Left ventricle myocardium inferior (tissue), 1 donor: ENCODE measurements at regions not wholly inside any gene's neighbourhood (a gene's known extent, or its start where the extent isn't known, plus 50 kb on each side); places are given as distances from the start of the nearest gene placed in this dataset.

Experiments used
- DNase-seq: peaks from one replicate; pipeline ENCODE4 v3.0.0-alpha.2; 2020
- H3K27ac ChIP-seq: fragments of 200-600 bp; replicated peaks from 2 replicates; pipeline ENCODE4 v1.8.0; 2021
- H3K27me3 ChIP-seq: fragments of 200-600 bp; 2 replicates; pipeline ENCODE4 v1.8.0; 2021; ENCODE audit warnings: low read depth
- H3K36me3 ChIP-seq: fragments of 200-600 bp; 2 replicates; pipeline ENCODE4 v1.8.0; 2021
- H3K4me1 ChIP-seq: fragments of 200-600 bp; 2 replicates; pipeline ENCODE4 v1.8.0; 2021
- H3K4me3 ChIP-seq: fragments of 200-600 bp; 2 replicates; pipeline ENCODE4 v1.8.0; 2021; ENCODE audit warnings: mild to moderate bottlenecking, moderate library complexity
- H3K9me3 ChIP-seq: fragments of 200-600 bp; replicated peaks from 2 replicates; pipeline ENCODE4 v1.8.0; 2021
- CTCF ChIP-seq: fragments of 200-600 bp; IDR thresholded peaks from 2 replicates; pipeline ENCODE4 v1.8.0; 2021; ENCODE audit warnings: antibody characterized with exemption, mild to moderate bottlenecking, borderline replicate concordance
- intact Hi-C: fragments of 100-400 bp; cut with micrococcal nuclease; formaldehyde crosslinking; loops from one replicate; pipeline ENCODE4 v1.11.0; 2022
- donor health status: DM: no; HTN: yes; CAD: no; lungs with severe emphysema.

GRCh38 chr2:144683966-144684365 is 164.0 kb upstream of the ZEB2 start:
- no peak overlapping the region for H3K27ac ChIP-seq
- H3K36me3 ChIP-seq, result no peaks in the 10 kb centered on the region
- DNase-seq, result no peak
- no peaks in the 10 kb centered on the region for H3K27me3 ChIP-seq
- H3K4me3 ChIP-seq, result no peak overlapping the region
- intact Hi-C loops, result no loop called here
- TF ChIP-seq CTCF, result no peak
- H3K9me3 ChIP-seq, result no peaks in the 10 kb centered on the region
- H3K4me1 ChIP-seq, result no peaks in the 10 kb centered on the region

GRCh38 chr2:144683107-144683753 is 163.3 kb upstream of the ZEB2 start:
- H3K4me3 ChIP-seq, result no peak overlapping the region
- no peak for DNase-seq
- intact Hi-C loops, result no loop called here
- no peaks in the 10 kb centered on the region for H3K36me3 ChIP-seq
- H3K27me3 ChIP-seq, result no peaks in the 10 kb centered on the region
- no peak overlapping the region for H3K27ac ChIP-seq
- no peak for TF ChIP-seq CTCF
- no peaks in the 10 kb centered on the region for H3K9me3 ChIP-seq
- H3K4me1 ChIP-seq, result no peaks in the 10 kb centered on the region

GRCh38 chr2:144682248-144682647 is 162.3 kb upstream of the ZEB2 start:
- Histone ChIP-seq H3K9me3 (no peaks in the 10 kb centered on the region), H3K36me3 (no peaks in the 10 kb centered on the region), H3K27me3 (no peaks in the 10 kb centered on the region), H3K4me3 (no peak overlapping the region), H3K27ac (no peak overlapping the region), H3K4me1 (no peaks in the 10 kb centered on the region)
- no peak for TF ChIP-seq CTCF
- DNase-seq, result no peak
- intact Hi-C loops, result no loop called here

- intact Hi-C loops, result no loop called here
- no peak overlapping the region for H3K4me3 ChIP-seq
These were observed 161.5 kb upstream of the ZEB2 start for GRCh38 chr2:144681389-144681788.

DNA sequence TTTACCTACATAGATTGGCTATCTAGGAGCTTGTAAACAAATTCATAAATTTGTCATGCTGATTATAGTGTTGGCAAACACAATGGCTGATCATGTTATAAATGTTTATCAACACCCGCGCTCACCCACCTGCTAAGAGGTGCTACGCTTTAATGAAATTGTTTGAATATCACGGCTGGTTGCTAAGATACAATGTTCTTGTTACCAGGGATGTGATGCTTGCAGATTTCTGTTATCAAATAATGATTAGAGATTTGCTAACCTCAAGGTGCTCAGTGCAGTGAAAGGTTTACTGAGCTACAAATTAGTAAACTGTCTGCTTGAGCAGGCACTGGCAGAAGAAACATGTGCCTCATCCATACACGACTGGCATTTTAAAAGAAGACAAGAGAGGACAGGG is 160.0 kb upstream of the ZEB2 start:
- H3K9me3 ChIP-seq, result no peaks in the 10 kb centered on the region
- no peaks in the 10 kb centered on the region for H3K27me3 ChIP-seq

More at GRCh38 chr2:144681389-144681788, 161.5 kb upstream of the ZEB2 start:
- DNase-seq, result no peak
- no peak overlapping the region for H3K27ac ChIP-seq
- no peaks in the 10 kb centered on the region for H3K27me3 ChIP-seq
- TF ChIP-seq CTCF, result no peak
- H3K4me1 ChIP-seq, result no peaks in the 10 kb centered on the region
- no peaks in the 10 kb centered on the region for H3K9me3 ChIP-seq
- no peaks in the 10 kb centered on the region for H3K36me3 ChIP-seq

More for the DNA sequence above, 160.0 kb upstream of the ZEB2 start:
- no peak overlapping the region for H3K27ac ChIP-seq
- no peaks in the 10 kb centered on the region for H3K4me1 ChIP-seq
- no peak for TF ChIP-seq CTCF
- intact Hi-C loops, result no loop called here
- no peak for DNase-seq
- H3K36me3 ChIP-seq, result no peaks in the 10 kb centered on the region
- H3K4me3 ChIP-seq, result no peak overlapping the region
